ENCODE measurements at regions not wholly inside any gene's neighbourhood (a gene's known extent, or its start where the extent isn't known, plus 50 kb on each side); places are given as distances from the start of the nearest gene placed in this dataset.

- H3K36me3 ChIP-seq (ENCODE audit: control insufficient read depth in 1 of 2, insufficient read depth in 2 of 2, low read length in 2 of 2): no peaks in the 10 kb centered on the region
- CTCF ChIA-PET: no interaction called here
- TF ChIP-seq ATF3 (IDR thresholded peaks at IDR 0.05): no peak
- TF ChIP-seq, protein P1, sequence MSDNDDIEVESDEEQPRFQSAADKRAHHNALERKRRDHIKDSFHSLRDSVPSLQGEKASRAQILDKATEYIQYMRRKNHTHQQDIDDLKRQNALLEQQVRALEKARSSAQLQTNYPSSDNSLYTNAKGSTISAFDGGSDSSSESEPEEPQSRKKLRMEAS (IDR thresholded peaks at IDR 0.05): no peak
- no peak for TF ChIP-seq SRF (IDR thresholded peaks at IDR 0.05; ENCODE audit: low read depth)
- TF ChIP-seq POLR2A (IDR thresholded peaks at IDR 0.05; ENCODE audit: borderline replicate concordance, extremely low read depth, insufficient read depth, insufficient read length): no peak
- no peak for TF ChIP-seq RAD21 (IDR thresholded peaks at IDR 0.05; ENCODE audit: low read depth)
- no peak for TF ChIP-seq CBX3 (IDR thresholded peaks at IDR 0.05; ENCODE audit: low read depth)
- no peak for TF ChIP-seq CTCF (IDR thresholded peaks at IDR 0.05 in 2 of 3, conservative IDR thresholded peaks at IDR 0.05 in 1 of 3; ENCODE audit: borderline replicate concordance in 1 of 3, insufficient read depth in 1 of 3, low read depth in 2 of 3, low read length in 2 of 3)
- no peak for TF ChIP-seq SIN3A (IDR thresholded peaks at IDR 0.05; ENCODE audit: low read depth)
- TF ChIP-seq ZNF274 (IDR thresholded peaks at IDR 0.05; ENCODE audit: low read depth, low read length): no peak
- TF ChIP-seq CEBPB (IDR thresholded peaks at IDR 0.05; ENCODE audit: low read depth): no peak
- TF ChIP-seq EZH2 (IDR thresholded peaks at IDR 0.05): no peak
- TF ChIP-seq EZH2phosphoT487 (IDR thresholded peaks at IDR 0.05; ENCODE audit: borderline replicate concordance): no peak
- no peak for TF ChIP-seq EGR1 (IDR thresholded peaks at IDR 0.05; ENCODE audit: low read depth)
- TF ChIP-seq YY1 (IDR thresholded peaks at IDR 0.05; ENCODE audit: extremely low read depth, insufficient replicate concordance, low read depth, low read length): no peak
- TF ChIP-seq, protein P2, sequence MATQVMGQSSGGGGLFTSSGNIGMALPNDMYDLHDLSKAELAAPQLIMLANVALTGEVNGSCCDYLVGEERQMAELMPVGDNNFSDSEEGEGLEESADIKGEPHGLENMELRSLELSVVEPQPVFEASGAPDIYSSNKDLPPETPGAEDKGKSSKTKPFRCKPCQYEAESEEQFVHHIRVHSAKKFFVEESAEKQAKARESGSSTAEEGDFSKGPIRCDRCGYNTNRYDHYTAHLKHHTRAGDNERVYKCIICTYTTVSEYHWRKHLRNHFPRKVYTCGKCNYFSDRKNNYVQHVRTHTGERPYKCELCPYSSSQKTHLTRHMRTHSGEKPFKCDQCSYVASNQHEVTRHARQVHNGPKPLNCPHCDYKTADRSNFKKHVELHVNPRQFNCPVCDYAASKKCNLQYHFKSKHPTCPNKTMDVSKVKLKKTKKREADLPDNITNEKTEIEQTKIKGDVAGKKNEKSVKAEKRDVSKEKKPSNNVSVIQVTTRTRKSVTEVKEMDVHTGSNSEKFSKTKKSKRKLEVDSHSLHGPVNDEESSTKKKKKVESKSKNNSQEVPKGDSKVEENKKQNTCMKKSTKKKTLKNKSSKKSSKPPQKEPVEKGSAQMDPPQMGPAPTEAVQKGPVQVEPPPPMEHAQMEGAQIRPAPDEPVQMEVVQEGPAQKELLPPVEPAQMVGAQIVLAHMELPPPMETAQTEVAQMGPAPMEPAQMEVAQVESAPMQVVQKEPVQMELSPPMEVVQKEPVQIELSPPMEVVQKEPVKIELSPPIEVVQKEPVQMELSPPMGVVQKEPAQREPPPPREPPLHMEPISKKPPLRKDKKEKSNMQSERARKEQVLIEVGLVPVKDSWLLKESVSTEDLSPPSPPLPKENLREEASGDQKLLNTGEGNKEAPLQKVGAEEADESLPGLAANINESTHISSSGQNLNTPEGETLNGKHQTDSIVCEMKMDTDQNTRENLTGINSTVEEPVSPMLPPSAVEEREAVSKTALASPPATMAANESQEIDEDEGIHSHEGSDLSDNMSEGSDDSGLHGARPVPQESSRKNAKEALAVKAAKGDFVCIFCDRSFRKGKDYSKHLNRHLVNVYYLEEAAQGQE (IDR thresholded peaks at IDR 0.05; ENCODE audit: low read depth): no peak
- no peak for TF ChIP-seq FOSL1 (IDR thresholded peaks at IDR 0.05; ENCODE audit: low read depth)
- TF ChIP-seq JUND (IDR thresholded peaks at IDR 0.05): no peak
- no peak for TF ChIP-seq ZFX (IDR thresholded peaks at IDR 0.05)
- TF ChIP-seq POLR2AphosphoS5 (IDR thresholded peaks at IDR 0.05; ENCODE audit: low read depth, low read length): no peak
- no peak for TF ChIP-seq ZBTB33 (IDR thresholded peaks at IDR 0.05; ENCODE audit: extremely low read depth, insufficient replicate concordance, low read length)
Measured at GRCh38 chr2:17276220-17276619, 242.0 kb downstream of the RAD51AP2 start.

More at GRCh38 chr2:17276220-17276619, 242.0 kb downstream of the RAD51AP2 start:
- BruUV-seq (replicated peaks): no TSS peak
- ChIA-PET RAD21 (ENCODE audit: low non-redundant PET in 1 of 2, low total read pairs in 2 of 2, uncharacterized antibody in 2 of 2, unreplicated experiment in 2 of 2) (no interaction called here), POLR2A (no interaction called here)
- no peak overlapping the region for H3K4me2 ChIP-seq (ENCODE audit: low read length)
- H3K9me3 ChIP-seq (ENCODE audit: control insufficient read depth in 1 of 2, insufficient read depth in 1 of 2, low read depth in 1 of 2, low read length in 2 of 2): no peaks in the 10 kb centered on the region
- ATAC-seq: no peak
- no peak overlapping the region for H3K27ac ChIP-seq (ENCODE audit: low read depth, low read length)
- H3K4me1 ChIP-seq (ENCODE audit: control insufficient read depth in 1 of 2, insufficient read depth in 2 of 2, low read length in 2 of 2): no peaks in the 10 kb centered on the region
- no peak overlapping the region for H3K4me3 ChIP-seq (replicated peaks in 1 of 2; ENCODE audit: low read depth in 1 of 2, low read length in 2 of 2)
- intact Hi-C loops (cut with micrococcal nuclease): no loop called here
- no peak overlapping the region for H3K9ac ChIP-seq (ENCODE audit: low read length)
- no peak overlapping the region for H2AFZ ChIP-seq (ENCODE audit: low read depth, low read length, poor library complexity, severe bottlenecking)
- H3K27me3 ChIP-seq (ENCODE audit: insufficient read depth, low read length): no peaks in the 10 kb centered on the region
- no peaks in the 10 kb centered on the region for H3K9me2 ChIP-seq (ENCODE audit: insufficient read depth)
- DNase-seq (ENCODE audit: low read depth, low spot score): no peak
- H4K20me1 ChIP-seq (ENCODE audit: insufficient read depth): no peaks in the 10 kb centered on the region
- H3K79me2 ChIP-seq (ENCODE audit: insufficient read depth, low read length): no peaks in the 10 kb centered on the region

Measured in HCT116 (cell line).